Bone marrow (tissue), 2 donors: ENCODE measurements at regions not wholly inside any gene's neighbourhood (a gene's known extent, or its start where the extent isn't known, plus 50 kb on each side); places are given as distances from the start of the nearest gene placed in this dataset.

Source experiments
- DNase-seq, 2 donors: peaks; one replicate each; lab custom pipeline; 2025; lab: John Stamatoyannopoulos, UW

- DNase-seq = no peak
These were observed 349.4 kb upstream of the SEMA6D start for GRCh38 chr15:47367726-47368390.

GRCh38 chr15:47371939-47372338, 345.4 kb upstream of the SEMA6D start:
- DNase-seq = no peak

- DNase-seq = no peak
These were observed 343.1 kb upstream of the SEMA6D start for GRCh38 chr15:47374222-47374621.

- no peak for DNase-seq
These were observed 341.1 kb upstream of the SEMA6D start for GRCh38 chr15:47376190-47376589.

DNA sequence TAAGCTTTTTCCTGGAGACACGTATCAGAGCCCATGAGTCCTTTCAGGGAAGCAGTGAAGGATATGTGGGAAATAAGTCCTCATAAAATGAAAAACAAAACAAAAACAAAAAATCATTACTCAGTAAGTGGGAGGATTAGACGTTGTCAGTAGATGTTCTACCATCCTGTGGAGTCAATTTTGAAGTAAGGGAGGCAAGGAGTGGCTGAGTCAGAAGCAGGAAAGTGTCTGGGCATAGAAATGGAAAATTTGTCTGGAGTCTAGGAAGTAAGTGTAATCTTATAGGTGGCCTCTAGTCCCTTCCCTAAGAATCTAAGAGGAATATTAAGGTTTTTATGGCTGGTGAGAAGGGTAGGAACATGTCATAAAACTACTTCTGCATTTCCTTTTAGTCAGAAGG, 339.8 kb upstream of the SEMA6D start:
- DNase-seq = no peak

DNA sequence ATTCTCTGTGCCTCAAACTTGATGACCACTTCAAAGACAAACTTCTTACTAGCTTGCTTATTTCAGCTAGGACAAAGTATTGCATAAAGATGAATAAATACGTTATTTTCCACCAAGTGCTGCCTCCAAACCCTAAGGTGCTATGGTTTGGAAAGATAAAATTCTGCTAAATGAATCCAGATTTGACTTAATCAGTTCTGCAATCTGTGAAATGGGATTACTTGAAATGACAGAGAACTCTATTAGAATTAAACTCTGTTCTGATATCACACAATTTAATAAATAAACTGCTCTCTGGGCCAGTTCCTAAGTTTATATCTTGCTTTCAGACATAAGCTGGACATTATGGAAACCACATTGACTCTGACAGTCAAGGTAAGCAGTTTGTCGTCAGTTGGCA, 338.8 kb upstream of the SEMA6D start:
- no peak for DNase-seq

- no peak for DNase-seq
These were observed 334.2 kb upstream of the SEMA6D start for GRCh38 chr15:47383102-47383501.

DNA sequence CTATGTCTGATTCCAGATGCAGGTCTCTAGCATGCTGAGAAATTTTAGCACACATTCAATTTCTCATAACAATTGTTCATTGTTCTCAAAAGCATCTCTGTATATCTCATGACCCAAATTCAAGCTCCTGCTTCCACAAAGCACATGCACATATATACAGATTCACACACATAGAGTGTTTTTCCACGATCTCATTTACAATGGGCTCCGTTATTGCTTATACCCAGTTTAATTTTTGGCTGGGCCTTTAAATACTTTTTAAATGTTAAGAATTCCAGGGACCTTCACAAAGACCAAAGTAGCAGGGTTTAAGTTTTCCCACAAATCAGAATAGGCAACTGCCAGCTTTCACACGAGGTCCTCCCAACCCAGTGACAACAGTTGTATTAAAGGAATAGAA, 333.5 kb upstream of the SEMA6D start:
- DNase-seq = no peak

- DNase-seq = no peak
These were observed 333.0 kb upstream of the SEMA6D start for GRCh38 chr15:47384341-47384740.

DNA sequence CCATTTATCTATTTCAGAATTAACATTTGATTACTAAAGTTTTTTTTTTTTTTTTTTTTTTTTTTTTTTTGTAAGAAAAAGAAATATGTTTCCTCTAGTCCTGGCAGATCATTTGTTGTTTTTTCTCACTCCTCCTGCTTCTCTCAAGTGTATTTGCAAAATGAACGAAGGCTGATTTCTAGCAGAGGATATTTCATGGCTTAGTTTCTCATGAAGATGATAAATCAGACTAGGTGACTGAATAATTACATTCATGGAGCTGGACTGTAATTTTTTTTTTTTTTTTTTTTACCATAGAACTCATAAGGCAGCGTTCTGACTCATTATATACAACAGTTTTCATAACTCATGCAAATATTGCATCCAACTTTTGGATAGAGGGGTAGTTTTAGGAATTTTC, 332.5 kb upstream of the SEMA6D start:
- DNase-seq = no peak

DNA sequence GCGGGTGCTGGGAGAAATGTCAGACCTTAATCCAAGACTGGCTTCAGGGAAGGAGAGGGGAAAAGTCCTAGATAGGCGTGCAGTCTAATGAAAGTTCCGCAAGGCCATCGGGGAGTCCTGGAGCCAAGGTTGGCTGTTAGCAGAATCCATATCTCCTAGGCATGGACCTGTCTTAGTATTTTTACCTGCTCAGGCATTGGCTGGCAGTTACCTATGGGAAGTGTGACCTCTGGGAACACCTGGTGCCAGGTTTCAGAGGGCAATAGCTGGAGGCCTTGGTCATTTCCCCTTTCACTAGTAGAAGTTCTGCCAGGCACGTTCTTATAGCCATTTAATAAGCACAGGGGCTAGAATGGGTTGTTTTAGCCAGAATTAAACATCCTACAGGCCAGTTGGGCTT, 330.8 kb upstream of the SEMA6D start:
- no peak for DNase-seq

GRCh38 chr15:47388299-47388698, 329.0 kb upstream of the SEMA6D start:
- no peak for DNase-seq

- no peak for DNase-seq
These were observed 327.0 kb upstream of the SEMA6D start for GRCh38 chr15:47390208-47390765.

- DNase-seq = no peak
These were observed 323.0 kb upstream of the SEMA6D start for GRCh38 chr15:47394286-47394809.

DNA sequence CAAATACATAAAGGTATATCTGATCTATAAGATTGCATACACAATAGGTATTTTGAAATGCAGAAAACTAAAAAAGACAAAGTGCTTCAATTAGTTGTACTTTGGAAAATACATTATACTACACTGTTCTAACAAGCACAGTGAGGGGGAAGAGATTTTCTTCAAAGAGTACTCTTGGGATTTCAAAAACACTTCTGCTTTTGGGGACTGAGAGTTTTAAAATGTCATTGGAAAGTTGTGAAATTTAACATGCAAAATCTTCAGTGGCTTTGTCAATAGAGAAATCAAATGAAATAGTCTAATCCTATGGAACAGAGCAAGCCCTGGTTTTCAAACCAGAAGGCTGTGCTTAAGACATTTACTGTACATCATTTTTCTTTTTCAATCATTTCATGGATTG, 322.2 kb upstream of the SEMA6D start:
- DNase-seq = no peak

- no peak for DNase-seq
These were observed 319.6 kb upstream of the SEMA6D start for GRCh38 chr15:47397655-47398054.

GRCh38 chr15:47398132-47398531, 319.2 kb upstream of the SEMA6D start:
- no peak for DNase-seq

GRCh38 chr15:47398594-47398993, 318.7 kb upstream of the SEMA6D start:
- DNase-seq = no peak

- no peak for DNase-seq
These were observed 318.2 kb upstream of the SEMA6D start for GRCh38 chr15:47399100-47399499.

DNA sequence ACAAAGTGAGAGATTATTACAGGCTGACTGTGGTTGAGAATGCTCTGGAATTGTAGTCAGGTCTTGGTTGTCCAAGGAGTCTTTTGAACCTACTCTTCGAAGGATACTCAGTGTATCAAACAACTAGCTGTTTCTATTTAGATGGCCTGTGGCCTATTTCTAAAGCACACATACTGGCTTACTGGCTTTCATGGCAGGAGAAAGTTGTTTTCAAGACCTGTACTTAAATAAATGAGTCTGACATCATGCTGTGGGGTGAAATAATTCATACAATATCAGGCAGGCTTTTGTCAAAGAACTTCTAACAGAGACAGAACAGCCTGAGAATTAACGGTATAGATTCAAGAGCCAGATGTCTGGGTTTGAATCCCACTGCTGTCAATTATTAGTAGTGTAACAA, 316.7 kb upstream of the SEMA6D start:
- no peak for DNase-seq

- no peak for DNase-seq
These were observed 315.9 kb upstream of the SEMA6D start for GRCh38 chr15:47401427-47401826.

- DNase-seq = no peak
These were observed 314.5 kb upstream of the SEMA6D start for GRCh38 chr15:47402829-47403228.

GRCh38 chr15:47404877-47405276, 312.4 kb upstream of the SEMA6D start:
- DNase-seq = no peak
